CD4-positive, alpha-beta T cell treated with Interleukin-21 for 1 hour (primary cell): ENCODE measurements at regions not wholly inside any gene's neighbourhood (a gene's known extent, or its start where the extent isn't known, plus 50 kb on each side); places are given as distances from the start of the nearest gene placed in this dataset.

Experiments used
- DNase-seq: peaks from one replicate; pipeline ENCODE4 v3.0.0-alpha.2; 2020

DNA sequence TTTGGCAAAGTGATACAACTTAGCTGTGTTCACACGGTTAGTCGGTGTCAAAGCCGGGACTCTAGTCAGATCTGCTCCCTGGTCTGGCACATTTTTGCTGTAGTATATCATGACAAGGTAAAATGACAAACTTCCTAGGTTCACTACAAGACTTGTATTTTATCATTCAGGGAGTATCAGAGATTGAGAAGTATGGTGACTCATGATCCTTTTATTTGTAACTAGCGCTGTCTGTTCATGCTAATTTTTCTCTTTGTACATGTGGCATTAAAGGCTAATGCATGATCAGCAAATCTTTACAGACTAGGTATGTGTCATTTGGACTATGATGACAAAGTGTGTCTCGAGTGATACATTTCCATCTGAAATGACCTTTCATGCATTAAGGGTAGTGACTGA, 326.7 kb downstream of the SIPA1L2 start:
- no peak for DNase-seq

DNA sequence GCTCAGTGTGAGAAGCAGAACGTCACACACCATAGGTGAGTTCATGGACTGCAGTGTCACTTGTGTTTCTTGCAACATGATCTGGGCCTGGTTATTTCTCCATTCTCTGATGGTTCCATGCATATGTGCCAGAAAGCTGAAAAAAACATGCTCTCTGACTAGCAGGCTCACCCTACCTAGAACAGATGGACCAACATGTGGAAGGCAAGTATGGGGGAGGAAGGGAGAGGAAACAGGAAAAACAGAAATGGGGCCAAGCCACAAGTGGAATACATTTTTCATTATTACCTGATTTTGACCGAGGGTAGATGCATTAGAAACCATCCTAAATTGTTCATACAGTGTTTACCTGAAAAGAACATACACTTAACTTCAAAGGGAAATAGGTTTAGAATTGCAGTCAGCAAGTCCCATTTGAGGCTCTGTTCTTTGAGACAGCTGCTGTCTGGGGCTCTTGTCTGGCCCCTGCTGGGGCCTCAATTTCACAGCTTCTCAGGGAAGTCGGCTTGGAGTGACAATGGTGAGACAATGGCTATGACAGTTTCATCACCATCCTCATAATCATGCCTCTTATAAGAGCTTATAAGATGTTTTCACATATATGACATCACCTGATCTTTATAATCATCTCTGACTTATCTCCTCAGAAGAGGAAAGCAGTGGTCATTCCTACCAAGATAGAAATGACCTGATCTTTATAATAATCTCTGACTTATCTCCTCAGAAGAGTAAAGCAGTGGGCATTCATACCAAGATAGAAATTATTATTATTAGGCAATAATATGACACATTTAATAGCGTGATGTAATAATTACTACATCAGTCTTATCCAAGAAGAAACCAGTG, 327.3 kb downstream of the SIPA1L2 start:
- DNase-seq: no peak

DNA sequence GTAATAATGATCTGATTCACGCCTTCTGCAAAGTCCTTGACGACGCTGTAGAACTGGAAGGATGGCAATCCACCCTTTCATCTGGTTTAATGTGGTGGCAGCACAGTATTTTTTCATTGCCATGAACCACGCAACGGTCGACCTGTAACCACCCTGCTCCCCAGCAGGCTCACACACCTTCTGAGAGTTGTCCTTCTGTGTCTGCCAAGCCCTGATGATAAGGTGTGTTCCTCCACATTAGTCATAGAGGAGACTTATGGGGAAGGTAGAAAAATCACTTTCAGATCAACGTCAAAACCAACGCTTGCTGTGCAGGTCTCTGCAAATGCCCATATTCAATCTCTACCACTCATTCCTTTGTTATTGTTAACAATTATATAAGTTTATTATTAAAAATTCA, 328.7 kb downstream of the SIPA1L2 start:
- no peak for DNase-seq

DNA sequence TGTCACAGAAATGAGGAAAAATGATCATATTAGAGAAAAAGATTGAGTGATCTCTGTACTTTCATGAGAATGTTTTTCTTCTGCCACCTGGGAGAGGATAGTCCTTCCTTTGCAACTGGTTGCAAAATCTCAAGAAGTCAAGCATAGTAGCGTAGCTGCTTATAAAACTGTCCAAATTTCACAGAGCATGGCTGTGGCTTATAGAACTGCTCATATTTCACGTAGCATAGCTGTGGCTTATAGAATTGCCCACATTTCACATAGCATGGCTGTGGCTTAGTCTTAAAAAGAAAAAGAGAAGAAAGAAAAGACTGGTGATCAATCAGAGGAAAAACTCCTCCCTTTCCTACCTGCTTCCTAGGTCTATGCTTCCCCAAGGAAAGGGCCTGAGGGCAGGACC, 329.5 kb downstream of the SIPA1L2 start:
- no peak for DNase-seq

DNA sequence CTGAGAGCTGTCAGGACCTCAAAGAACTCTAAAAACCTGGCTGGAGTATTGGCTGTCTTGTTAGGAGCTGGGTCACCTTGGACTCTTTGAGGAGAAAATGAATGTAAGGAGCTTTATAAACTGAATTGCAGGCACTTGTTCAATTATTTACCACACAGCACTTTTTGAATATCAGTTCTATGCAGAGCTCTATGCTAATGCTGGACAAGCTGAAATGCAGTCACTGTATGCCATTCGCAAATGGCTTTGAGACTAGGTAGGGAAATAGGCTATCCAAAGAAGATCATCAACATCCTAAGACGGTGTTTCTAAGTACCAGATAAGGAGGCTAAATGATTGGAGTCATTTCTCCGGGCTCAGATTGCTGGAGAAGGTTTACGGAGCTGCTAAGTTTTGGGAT, 333.5 kb downstream of the SIPA1L2 start:
- DNase-seq: no peak

DNA sequence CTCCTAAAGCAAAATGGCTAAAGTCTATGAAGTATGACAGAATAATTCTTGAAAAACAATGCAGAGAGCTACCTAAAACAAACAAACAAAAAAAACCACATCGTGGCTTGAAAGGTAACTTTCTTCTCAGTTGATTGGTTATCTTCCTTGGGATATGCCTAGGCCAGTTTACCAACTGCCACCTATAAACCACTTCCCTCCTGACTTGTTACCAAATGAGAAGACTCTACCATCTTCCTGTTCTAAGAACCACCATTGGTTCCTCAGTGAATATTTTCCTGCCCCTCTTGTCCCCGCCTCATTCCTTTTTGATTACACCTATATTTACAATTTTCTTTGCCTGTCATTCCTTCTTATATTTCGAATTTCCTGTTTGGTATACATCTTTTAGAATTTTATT, 336.6 kb downstream of the SIPA1L2 start:
- no peak for DNase-seq

DNA sequence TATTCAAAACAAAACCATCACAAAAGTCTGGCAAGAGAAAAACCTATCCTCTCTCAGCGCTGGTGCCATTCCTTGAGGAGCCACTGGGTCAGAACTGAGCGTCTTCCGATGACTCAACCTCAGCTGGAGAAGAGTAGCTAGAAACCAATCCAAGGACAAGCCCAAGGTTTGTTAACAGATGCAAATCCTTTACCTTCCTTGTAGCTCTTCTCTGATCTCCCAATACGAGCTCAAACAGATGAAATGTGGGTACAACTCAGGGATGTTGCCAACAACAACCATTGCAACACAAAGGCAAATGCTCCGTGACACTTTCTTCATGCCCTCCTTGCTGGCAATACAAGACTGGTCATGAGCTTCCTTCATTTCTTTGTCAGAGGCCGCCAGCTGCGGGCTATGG, 337.1 kb downstream of the SIPA1L2 start:
- DNase-seq: no peak

DNA sequence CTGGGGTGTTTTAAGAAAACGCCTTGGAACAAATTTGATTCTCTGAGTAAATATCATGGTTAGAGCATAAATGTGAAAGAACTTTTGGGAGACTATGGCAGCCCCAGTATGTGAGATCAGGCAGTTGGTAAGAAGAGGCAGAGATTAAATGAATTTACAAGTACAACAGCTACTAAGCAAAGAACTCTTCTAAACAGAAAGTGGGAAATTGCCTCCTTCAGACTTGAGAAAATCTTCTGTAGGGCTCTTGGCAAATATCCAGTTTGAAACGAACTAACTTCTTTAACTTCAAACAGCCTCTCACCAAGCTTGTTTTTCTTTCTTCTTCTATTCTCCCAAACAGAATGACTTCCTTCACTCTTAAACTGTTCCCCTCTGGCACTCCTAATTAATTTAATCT, 337.7 kb downstream of the SIPA1L2 start:
- no peak for DNase-seq

DNA sequence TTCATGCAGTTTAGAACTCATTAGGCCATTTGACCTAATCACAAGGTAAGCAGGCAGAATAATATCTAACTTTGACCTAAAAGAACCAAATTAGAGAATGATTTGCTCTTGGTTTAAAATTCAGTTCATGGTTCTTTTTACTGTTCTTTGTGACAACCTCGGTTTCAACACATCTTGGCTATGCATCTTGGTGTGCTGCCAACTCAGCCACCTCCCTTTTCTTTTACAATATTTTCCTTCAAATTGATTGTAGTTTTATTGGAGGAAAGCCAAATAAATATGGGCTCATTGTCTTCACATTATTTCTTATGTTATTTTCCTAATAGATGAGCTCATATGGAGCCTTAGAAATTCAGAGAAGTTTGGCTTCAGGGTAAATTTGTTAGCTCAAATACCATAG, 338.3 kb downstream of the SIPA1L2 start:
- DNase-seq: no peak

DNA sequence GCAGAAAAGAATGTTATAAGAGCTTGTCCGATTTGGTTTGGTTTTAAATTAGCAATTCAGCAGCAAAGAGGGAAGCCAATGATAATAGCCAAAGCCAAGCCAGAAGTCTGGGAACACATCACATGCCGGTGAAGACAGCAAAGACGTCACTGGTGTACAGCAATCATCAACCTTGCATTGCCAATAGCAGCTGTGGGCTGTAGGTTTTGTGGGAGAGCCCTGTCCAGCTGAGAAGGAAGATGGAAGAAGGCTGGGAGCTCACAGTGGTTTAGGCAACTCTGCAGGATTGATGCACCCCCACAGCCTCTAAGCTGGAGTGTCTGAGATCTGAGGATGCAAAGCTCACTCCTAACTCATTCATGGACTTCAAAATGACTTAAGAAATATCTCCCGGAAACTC, 338.7 kb downstream of the SIPA1L2 start:
- DNase-seq: no peak

DNA sequence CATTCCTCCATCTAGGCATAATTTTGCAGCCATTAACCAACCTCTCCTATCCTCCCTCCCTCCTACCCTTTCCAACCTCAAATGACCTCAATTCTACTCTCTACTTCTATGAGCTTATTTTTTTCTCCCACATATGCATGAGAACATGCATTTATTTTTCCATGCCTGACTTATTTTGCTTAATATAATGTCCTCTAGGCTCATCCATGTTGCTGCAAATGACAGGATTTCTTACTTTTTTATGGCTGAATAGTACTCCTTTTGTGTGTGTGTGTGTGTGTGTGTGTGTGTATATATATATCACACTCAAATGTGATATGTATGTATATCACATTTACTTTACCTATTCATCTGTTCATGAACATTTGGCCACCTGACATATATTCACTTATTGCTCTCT, 339.4 kb downstream of the SIPA1L2 start:
- no peak for DNase-seq

DNA sequence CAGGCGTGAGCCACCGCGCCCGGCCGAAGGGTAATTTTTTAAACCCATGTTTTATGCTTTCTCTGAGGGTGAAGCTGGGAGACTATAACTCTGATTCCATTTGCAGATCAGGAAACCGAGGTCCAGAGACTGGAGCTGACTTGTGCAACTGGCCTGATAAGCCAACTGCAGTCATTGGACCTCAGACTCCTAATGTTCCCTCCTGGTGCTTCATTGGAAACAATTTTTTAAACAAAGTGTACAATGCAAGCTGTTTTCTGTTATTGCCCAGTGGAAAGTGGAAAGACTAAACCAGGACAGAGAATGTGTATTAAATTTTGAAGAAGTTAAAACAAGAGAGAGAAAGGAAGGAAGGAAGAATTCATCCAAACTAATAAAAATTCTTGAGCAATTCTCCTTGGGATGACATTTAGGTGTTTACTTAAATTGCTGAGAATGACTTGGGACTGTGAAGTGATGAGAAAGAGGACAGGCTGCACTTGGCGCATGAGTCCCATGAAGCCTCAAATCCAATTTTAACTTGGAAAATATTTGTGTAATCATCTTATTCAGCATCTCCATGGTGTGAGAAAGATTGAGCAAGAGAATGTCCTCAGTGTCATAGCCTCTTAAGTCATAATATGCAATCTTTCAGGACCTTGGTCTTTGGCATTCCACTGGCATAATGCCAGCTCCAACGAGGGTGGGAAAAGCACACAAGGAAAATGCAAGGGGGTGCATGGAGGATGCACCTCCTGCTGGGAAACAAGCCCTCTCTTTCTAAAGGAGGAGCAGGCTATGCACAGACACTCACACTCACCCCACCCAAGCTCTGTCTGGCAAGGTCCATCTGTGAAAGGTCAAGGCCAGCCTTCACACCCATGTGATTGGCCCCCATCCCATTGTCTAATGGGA, 342.0 kb downstream of the SIPA1L2 start:
- no peak for DNase-seq

DNA sequence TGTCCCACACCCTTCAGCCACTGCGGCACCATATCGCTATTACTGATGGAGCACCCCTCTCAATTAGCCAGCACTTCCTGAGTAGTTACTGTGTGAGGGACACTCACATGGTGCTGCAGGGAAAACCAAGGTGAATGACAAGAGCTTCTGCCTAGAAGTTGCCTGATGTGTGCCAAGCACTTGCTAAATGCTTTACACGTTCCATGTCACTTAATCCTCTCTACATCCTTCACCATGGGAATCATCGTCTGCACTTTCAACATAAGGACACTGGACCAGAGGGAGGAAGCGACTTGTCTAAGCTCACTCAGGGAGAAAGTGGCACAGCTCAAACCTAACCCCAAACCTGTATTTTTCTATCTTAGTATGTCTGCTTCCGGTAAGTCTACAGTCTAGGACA, 344.8 kb downstream of the SIPA1L2 start:
- no peak for DNase-seq

DNA sequence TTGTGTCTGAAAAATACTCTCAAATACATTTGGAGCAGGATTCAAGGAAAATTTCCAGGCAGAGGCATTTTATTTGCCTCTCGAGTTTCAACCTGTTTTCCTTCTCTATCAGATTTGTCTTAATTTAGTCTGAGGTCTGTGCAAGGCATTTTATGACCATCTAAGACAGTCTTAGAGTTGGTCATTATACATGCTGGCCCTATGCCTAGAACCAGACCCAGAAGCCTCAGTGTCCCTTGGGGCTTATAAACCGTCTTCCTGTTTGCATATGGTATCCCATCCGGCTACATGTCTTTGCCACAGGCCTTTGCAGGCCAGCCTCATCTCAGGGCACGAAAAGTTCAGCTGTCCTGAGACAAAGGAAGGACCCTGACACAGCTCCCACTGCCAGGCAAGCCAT, 346.1 kb downstream of the SIPA1L2 start:
- no peak for DNase-seq

DNA sequence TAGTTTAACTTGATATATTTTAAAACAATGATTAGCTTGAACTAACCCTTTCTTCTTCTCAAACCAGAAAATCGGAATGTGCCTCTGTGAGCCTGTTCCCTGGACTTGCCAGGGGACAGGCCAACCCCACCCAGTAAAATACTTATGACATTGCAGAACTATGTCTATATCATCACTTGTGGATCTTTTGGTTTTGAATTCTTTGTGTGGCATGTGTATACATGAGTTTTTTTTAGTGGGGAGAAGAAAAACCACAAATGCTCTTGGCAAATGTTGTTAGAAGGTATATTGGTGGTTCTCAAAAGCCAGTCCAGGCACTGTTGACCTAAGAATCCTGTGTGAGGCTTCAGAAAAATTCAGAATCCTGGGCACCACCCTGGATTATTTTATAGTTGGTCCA, 347.4 kb downstream of the SIPA1L2 start:
- DNase-seq: no peak

DNA sequence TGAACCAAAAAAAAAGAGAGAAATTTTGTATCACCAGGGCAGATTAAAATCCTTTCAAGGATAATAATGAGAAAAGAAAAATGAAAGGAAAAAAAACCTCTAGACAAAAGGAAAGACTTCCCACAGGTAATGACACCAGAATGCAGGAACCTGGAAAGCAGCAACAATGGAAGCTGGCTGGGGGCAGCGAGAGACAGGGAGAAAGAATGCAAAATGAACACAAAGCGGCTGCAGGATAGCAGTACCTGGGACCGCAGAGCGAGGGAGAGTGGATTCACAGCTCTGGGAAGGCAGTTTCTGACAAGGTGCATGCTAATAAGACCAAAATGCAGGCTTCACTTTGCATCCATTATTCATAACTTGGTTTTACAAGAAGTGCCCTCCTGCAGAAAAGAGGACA, 349.0 kb downstream of the SIPA1L2 start:
- DNase-seq: no peak

DNA sequence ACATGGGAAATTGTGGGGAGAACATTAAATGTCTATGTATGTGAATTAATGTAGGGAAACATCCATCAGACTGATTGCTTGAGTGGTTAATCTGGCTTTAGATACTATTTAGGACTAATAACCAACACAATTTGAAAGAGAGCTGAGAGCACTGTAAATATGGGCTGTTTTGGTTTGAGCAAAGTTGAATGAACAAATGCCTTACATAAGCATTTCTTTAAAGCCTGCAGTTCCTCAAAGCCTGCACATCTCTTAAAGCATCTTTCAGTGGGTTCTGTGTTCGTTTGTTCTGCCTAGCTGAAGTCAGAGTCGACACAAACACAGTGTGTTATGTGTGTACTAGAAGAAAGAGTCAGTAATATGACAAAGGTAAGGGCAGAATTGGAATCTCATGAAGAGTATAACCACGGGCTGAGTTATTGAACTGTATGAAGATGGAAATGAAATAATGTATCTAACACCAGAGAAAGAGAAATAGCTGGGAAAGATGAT, 350.0 kb downstream of the SIPA1L2 start:
- DNase-seq: no peak

DNA sequence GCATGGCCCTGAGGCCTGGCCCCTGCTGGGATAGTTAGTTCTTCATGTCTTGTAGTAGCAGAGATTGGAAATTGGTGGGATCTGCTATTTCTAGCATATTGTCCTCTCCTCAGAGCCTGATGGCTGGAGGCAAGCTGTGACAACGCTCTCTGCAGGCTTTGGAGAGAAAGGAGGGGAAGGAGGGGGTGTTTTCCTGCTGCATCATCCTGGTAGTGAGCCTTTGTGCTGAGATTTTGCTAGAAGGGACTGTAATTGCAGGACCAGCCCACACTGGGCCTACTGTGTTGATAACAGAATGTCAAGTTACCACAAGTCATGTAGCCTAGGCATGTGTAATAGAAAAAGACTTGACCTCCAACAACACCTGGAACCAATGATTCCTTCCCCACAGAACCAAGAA, 351.0 kb downstream of the SIPA1L2 start:
- no peak for DNase-seq

DNA sequence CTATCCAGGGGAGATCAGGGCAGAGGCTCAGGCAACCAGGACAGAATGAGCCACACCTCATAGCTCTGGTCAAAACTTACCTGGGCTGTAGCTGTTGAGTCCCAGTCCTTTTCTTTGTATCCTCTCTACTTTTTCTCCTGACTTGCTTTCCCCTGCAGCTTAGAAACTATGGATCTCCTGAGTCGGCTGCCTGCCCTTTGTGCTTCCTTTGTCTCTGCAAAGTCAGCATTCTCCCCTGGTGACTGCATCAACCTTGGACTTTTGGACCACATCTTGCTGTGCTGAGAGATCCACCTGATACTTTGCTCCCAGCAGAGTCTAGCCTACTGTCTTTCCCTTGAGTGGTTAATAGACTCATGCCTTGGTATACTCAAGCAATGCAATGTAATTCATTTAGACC, 353.3 kb downstream of the SIPA1L2 start:
- DNase-seq: no peak

DNA sequence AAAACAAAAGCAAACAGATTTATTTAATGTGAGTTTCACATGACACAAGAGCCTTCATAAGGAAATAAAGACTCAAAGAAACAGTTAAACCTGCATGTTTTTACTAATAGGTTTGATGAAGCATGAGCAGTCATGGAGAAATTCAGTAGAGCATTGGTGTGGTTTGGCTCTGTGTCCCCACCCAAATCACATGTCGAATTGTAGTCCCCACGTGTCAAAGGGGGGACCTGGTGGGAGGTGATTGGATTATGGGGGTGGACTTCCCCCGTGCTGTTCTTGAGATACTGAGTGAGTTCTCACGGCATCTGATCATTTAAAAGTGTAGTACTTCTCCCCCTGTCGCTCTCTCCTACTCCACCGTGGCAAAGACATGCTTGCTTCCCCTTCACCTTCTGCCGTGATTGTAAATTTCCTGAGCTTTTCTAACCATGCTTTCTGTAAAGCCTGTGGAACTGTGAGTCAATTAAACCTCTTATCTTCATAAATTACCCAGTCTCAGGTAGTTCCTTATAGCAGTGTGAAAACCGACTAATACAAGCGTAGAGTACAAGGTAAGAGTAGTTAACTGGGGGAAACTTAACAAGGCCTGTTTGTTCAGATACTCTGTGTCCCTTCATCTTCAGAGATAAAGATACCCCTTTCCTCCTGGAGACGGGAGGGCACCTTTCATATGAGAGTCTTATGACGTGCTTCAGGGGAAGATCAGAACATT, 354.8 kb downstream of the SIPA1L2 start:
- no peak for DNase-seq

DNA sequence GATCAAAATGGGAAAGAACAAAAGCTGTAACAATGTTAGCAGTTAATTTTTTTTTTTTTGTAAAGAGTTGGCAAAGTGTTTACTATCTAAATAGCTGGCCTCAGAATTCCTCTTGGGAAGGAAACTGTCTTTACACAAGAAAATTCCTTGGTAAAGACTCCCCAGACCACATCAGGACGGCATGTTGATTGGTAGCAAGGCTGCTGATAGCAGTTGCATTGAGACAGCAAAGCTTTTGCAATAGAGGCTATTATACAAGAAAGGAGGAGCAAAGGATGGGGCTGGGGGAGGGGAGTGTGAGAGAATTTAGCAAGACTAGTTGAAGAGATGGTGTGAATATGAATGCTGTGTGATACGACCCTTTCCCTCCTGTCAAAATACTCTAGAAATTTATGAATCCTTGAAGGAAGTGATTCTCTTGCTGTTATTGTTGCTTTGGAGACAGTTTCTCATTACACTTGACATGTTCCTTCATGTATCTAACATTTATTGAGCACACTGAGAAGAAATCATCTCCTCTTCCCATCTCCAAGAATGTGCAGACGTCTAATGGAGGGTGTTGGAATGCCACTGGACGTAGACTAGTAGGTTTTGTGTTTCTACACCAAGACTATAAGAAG, 355.6 kb downstream of the SIPA1L2 start:
- DNase-seq: no peak

DNA sequence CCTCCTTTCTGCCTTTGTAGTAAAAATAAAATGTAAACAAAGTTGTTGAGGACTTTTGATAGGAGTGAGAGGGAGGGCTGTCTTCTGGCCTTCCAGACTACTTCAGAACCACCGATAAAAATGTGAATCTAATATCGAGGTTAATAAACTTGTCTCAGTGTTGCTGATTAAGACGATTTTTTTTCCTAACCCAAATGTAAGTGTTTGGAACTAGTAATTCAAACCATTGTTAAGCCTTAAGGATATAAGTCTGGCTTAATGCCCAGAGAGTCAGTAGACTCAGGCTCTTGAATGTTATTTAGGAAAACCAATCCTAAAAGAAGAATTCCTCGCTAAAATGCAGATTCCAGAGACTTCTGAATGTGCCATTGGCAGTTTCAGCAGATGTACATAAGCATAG, 356.9 kb downstream of the SIPA1L2 start:
- DNase-seq: no peak

DNA sequence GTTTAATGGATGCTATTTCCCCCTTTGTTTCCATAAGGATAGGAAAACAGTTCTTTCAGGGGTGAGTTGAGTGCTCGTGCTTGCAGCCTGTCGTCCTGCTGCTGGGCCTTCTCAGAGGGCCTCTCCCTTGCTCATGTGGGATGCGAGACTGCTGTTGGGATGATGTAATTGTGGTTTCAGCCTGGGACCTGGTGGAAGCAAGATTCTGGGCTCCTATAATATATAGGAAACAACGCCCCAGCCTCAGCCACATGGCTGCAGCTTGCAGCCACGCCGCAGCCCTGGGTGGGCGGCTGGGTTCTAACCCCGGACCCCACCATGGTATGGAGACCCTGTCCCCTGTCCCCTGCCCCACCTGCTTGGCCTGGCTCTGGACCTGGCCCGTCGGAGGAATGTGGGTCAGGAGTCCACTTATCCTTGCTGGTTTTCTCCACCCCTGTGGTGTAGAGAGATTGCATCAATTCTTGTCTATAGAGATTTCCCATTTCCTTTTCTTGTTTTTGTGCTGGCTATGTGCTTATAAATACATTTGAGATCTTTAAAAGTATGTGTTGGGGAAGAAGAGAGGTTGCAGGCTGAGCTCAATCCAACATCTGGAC, 357.8 kb downstream of the SIPA1L2 start:
- DNase-seq: no peak
